GM18505 (cell line): ENCODE measurements at regions not wholly inside any gene's neighbourhood (a gene's known extent, or its start where the extent isn't known, plus 50 kb on each side); places are given as distances from the start of the nearest gene placed in this dataset.
"Not testable (repeated sequence)": the region's sequence is repeated elsewhere in the genome, so short reads cannot be mapped to it uniquely, and the experiment has no call there.

Experiments used
- ATAC-seq: cut with Tn5 transposase; IDR thresholded peaks from one replicate; pipeline ENCODE4 v1.9.1; 2021; ENCODE audit not compliant: unreplicated experiment
- POLR2A ChIP-seq: IDR thresholded peaks from 4 replicates; pipeline ENCODE4 v1.6.1; 2011; ENCODE audit warnings: borderline replicate concordance; ENCODE audit not compliant: insufficient read depth, insufficient read length; ENCODE audit errors: extremely low read depth

DNA sequence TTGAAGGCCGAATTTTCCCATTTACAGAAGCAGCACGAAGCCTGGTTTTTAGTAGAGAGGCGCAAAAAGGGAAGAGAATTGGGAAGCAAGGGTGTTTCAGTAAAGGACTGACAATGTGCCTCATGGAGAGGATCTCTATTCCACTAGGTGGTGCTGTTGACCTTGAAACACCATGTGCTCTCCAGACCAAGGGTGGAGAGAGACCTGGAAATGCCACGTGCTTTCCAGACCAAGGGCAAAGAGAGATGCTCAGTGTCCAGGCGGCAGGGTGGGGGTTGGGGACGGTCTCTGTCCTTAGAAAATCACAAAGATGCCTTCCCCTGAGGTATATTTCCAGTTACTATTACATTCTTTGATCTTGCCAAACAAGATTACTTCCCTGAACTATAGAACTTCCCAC lies 425.3 kb downstream of the CSNK1G3 start:
- no peak for ATAC-seq
- no peak for TF ChIP-seq POLR2A

DNA sequence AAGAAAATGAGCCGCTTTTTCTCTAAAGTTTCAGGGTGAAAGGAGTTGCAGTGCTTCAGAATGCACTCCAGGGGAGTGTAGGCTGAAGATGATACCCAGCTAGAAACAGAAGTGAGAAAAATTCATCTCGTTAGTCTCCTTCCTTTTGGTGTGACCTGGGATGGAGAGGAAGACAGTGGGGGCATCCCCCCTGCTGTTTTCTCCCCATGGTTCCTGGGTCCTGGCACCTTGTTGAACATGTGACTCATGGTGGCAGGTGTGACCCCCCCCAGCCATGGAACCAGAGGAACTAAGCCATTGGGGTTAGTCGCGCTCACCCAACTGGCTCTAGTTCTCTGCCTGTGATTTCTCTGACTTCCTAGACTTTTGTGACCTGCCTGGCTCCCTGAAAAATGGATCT lies 424.6 kb downstream of the CSNK1G3 start:
- ATAC-seq: no peak
- TF ChIP-seq POLR2A: no peak

DNA sequence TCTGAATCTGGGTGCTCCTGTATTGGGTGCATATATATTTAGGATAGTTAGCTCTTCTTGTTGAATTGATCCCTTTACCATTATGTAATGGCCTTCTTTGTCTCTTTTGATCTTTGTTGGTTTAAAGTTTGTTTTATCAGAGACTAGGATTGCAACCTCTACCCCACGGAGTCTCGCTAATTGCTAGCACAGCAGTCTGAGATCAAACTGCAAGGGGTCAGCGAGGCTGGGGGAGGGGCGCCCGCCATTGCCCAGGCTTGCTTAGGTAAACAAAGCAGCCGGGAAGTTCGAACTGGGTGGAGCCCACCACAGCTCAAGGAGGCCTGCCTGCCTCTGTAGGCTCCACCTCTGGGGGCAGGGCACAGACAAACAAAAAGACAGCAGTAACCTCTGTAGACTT lies 421.8 kb downstream of the CSNK1G3 start:
- not testable (repeated sequence) for ATAC-seq

DNA sequence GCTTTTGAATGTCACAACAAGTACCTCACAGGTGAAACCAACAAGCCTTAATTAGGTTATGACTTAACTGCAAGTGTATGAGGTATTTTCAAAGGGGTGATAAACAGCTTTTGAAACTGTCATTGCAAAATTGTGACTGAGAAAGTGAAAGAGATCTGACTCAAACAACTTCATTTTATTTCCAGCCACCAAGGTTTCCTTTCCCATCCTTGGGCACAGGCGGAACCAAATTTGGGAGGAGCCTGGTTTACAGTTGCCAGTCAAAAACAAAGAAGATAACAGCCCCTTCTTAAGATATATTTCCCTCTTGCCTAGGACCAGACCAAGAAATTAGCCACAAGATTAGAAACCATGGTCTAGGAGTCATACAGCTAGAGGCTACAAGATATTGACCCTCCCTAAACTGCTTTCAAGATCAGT lies 417.1 kb downstream of the CSNK1G3 start:
- no peak for ATAC-seq
- no peak for TF ChIP-seq POLR2A

DNA sequence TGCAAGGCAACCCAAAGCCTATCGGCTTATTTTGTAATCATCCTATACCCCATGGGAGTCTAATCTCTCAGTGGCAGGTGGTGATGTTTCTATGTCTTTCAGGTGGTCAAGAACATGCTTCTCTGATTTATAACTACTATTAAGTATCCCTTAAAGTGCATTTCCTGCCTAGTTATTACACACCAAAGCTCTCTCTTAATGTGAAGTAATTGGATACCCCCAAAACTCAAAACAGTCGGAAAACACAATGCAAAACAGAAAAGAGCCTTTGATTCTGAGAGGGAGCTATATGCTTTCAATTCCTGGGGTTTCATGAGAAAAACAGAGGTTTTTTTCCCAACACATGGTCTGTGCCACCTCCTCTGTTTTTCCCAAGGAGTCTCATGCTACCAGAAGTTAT lies 416.4 kb downstream of the CSNK1G3 start:
- no peak for ATAC-seq
- TF ChIP-seq POLR2A: no peak

DNA sequence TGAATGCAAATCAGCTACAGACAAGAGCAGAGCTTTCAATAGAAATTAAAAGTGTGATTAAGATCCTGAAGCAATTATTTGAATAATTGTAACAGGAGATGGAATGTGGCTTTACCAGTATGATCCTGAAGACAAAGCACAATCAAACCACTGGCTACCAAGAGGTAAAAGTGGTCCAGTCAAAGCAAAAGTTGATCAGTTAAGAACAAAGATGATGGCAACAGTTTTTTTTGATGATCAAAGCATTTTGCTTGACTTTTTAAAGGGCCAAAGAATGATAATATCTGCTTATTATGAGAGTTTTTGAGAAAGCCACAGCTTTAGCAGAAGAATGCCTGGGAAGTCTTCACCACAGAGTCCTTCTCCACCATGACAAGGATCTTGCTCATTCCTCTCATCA lies 409.2 kb downstream of the CSNK1G3 start:
- no peak for TF ChIP-seq POLR2A
- ATAC-seq: no peak

DNA sequence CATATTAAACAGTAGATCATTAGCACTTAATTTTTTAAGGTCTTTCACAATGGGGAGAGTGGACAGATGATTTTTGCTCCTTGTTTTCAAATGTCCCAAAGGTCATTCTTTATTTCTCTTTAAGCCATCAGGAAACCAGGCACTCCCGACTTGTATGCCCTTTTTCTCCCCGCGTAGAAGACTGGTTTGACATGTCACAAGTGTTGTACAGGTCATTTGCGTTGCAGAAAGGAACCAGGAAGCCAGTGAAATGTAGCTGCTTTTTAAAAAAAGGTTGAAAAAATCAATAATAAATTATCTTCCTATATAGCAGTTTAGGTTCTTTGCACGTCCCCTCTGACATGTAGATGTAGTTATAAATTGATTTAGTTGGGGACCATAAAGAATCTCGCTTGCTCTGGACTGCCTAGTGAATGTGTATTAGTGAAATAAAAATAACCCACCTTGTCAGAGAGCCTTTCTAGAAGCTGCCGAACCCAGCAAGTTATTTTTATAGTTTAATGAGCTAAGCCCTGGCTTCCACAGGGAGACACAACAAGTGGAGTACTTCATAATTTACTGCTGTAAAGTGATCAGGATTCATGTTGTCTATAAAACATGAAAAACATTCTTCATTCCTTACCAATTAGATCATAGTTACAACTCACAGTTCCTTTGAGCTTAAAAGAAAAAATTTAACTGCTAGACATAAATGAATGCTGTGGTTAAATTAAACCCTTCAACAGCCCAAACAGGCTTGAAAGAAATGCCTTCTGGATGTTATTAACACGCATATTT lies 404.6 kb downstream of the CSNK1G3 start:
- no peak for ATAC-seq
- TF ChIP-seq POLR2A: no peak

DNA sequence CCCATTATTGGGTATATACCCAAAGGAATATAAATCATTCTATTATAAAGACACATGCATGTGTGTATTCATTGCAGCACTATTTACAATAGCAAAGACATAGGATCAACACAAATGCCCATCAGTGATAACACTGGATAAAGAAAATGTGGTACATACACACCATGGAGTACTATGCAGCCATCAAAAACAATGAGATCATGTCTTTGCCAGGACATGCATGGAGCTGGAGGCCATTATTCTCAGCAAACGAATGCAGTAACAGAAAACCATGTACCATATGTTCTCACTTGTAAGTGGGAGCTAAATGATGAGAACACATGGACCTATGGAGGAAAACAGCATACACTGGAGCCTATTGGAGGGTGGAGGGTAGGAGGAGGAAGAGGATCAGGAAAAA lies 402.4 kb downstream of the CSNK1G3 start:
- ATAC-seq: no peak
- no peak for TF ChIP-seq POLR2A

DNA sequence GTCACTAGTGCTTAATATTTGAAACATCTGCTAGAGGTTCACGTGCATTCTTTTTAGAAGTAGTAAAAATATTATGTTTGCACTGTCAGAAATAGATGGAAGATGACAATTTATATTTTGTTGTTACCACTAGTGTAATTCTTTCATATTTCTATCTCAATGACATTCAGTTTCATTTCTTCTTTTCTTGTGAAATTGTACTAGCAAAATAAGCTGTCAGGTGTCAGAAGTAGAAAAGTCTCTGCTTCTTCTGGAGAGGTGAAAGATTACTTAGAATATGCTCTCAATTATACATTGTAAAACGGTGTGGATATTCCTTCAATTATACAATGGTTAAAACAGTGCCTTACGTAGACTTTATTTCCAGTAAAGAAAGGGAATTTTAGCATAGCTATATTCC lies 395.4 kb downstream of the CSNK1G3 start:
- TF ChIP-seq POLR2A: no peak
- ATAC-seq: no peak

DNA sequence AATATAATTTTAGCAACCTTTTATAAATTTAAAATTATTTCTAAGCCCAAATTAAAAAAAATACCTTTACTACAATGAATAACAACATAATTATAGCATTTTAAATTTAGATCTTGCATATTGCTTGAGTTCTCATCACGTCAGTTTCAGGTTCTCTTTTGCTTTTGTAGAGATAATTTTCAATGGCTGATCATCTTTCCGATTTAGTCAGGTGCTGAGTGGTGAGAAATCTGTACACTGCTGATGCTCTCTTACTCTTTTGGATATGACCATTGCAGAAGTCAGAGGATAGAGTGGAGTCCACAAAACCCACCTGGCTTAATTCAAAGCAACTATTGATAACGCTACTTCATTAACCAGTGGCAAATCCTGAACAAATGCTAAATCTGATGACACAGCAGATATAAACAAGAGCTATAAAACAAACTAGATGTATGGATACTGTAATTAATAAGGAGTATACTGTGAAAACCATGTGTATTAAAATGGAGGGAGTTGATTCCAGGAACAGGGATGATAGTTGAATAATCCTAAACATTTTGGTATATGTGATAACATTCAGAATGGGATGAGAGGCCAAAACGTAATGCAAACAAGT lies 394.8 kb downstream of the CSNK1G3 start:
- no peak for ATAC-seq
- TF ChIP-seq POLR2A: no peak

DNA sequence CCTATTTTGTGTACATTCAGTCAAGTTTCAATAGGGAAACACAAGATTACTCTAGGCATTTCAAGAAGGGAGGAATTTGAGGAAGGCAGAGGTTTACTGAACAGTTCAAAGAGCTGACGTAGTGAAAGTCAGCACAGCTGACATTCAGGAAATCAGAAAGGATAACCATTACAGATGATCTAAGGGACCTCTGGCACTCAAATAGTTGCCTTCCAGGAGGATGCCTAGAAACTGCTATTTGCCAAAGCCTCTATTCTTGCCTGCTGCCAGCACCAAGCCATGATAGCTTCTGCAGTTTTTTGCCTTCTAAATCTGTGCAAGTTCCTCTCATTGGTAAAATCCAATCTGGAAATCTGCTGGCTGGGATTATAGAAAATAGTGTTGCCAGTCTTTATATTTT lies 373.1 kb downstream of the CSNK1G3 start:
- no peak for TF ChIP-seq POLR2A

DNA sequence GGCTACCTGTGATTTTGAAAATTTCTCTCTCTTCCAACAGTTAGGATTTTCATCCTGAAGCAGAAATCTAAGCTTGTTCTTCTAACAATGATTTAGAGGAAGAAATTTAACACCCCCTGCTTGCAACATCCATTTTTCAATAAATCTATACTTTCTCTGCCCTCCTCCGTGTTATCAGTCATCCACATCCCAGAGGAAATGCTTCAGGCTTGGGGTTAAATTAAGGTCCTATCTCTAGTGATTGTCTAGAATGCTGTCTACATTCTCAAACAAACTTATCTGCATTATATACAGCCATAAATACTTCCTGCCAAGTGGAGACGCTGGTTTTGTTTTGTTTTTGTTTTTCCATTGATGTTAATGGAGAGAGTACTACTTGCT lies 371.0 kb downstream of the CSNK1G3 start:
- no peak for ATAC-seq
- TF ChIP-seq POLR2A: no peak

More for the DNA sequence above, 373.1 kb downstream of the CSNK1G3 start:
- no peak for ATAC-seq

DNA sequence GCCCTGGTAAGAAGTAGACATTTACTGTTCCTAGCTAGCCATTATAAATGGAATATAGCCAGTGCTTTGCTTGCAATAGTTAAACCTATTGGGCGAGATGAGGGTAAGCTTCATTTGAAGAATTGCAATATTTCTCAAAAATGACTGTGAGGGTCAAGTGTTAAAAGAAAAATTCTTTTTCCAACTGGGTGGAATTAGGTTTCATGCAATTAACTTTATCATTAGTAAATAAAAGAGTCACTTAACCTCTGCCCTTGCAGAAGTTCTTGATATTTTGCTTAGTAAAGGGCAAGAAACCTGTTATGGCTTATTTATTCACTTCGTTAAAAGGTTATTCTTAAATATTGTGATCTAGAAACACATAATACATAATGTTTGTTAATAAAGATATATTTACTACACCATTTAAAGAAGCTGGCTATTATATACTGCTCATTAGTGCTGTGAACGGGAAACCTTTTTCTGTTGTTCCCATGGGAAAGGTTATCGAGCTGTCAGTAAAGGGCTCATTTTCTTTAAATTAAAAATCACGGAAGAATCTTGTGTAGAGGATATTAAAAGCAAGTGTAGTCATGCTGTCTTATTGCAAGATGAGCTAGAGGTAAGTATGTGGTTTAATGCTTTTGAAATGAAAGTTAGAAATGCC lies 370.5 kb downstream of the CSNK1G3 start:
- no peak for ATAC-seq
- no peak for TF ChIP-seq POLR2A

DNA sequence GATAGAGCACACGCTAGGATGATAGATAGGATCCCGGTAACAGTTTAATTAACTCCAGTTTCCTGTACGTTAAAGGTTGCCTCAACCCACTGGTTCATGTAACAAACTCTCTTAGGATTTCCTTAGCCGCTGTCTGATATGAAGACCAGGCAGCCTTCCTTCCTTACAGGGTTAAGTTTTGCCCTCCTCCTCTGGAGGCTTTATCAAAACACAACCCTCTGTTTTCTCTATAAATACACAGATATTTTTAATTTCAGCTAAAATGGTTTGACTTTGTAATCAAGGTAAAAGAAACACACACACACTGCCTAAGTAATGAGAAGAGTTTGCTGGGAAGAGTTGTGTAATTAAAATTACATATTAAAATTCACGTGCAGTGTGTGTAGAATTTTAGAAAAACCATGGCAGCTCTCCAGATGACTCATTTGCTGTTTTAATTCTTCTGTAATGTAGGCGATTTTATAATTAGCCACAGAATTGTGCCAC lies 369.8 kb downstream of the CSNK1G3 start:
- ATAC-seq: no peak
- TF ChIP-seq POLR2A: no peak
